Esophagus squamous epithelium (tissue), 4 donors: ENCODE measurements at regions not wholly inside any gene's neighbourhood (a gene's known extent, or its start where the extent isn't known, plus 50 kb on each side); places are given as distances from the start of the nearest gene placed in this dataset.

ENCODE experiments used
- POLR2A ChIP-seq, 4 donors: fragments of 450-650 bp; IDR thresholded peaks; one replicate each; pipeline ENCODE4 v1.6.1; 2017; ENCODE audit warnings: antibody characterized with exemption in 4 of 4, mild to moderate bottlenecking in 4 of 4, moderate library complexity in 3 of 4
- TF ChIP-seq, protein P1 (sequence below), 6 experiments: fragments of 450-650 bp in 4 of 6; fragments of 200-600 bp in 2 of 6; sonication (generic) in 2 of 6; IDR thresholded peaks; one replicate each; pipeline ENCODE4 v1.5.1; 2016 to 2019; ENCODE audit warnings: antibody characterized with exemption in 6 of 6, mild to moderate bottlenecking in 4 of 6, moderate library complexity in 4 of 6

DNA sequence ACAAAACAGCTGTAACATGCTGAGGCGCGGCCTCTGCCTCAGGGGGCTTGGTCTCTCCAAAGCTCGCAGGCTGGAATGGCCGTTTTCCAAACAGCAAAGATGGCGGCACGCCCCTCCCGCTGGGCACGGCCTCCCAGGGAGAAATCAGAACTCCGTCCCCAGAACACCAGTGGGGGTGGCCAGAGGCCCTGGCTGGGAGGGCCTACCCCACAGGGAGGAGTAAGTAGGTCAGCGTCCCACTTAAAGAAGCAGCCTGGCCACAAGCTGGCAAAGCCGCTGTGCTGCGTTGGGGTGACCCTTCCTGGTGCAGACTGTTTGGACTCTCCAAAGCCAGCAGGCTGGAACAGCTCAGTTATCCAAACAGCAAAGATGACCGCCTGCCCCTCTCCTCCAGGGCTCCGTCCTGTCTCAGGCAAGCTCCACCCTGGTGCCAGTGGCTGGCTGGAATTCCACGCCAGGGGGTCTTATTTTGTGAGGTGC, 862.8 kb downstream of the TRIML1 start:
- TF ChIP-seq, protein P1, sequence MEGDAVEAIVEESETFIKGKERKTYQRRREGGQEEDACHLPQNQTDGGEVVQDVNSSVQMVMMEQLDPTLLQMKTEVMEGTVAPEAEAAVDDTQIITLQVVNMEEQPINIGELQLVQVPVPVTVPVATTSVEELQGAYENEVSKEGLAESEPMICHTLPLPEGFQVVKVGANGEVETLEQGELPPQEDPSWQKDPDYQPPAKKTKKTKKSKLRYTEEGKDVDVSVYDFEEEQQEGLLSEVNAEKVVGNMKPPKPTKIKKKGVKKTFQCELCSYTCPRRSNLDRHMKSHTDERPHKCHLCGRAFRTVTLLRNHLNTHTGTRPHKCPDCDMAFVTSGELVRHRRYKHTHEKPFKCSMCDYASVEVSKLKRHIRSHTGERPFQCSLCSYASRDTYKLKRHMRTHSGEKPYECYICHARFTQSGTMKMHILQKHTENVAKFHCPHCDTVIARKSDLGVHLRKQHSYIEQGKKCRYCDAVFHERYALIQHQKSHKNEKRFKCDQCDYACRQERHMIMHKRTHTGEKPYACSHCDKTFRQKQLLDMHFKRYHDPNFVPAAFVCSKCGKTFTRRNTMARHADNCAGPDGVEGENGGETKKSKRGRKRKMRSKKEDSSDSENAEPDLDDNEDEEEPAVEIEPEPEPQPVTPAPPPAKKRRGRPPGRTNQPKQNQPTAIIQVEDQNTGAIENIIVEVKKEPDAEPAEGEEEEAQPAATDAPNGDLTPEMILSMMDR (IDR thresholded peaks at IDR 0.05), result no peak
- TF ChIP-seq POLR2A (IDR thresholded peaks at IDR 0.05), result no peak
